HCT116 (cell line): ENCODE measurements at regions not wholly inside any gene's neighbourhood (a gene's known extent, or its start where the extent isn't known, plus 50 kb on each side); places are given as distances from the start of the nearest gene placed in this dataset.

Experiments
- CTCF ChIP-seq, 3 experiments: fragments of 200-600 bp in 1 of 3; sonication (generic) in 1 of 3; IDR thresholded peaks in 2 of 3; conservative IDR thresholded peaks in 1 of 3; 2 replicates each; pipeline ENCODE4 v1.5.1; 2012 to 2017; ENCODE audit warnings: low read depth in 2 of 3, low read length in 2 of 3, antibody characterized with exemption in 1 of 3, borderline replicate concordance in 1 of 3, control low read depth in 1 of 3, mild to moderate bottlenecking in 1 of 3, mixed read lengths in 1 of 3, mixed run types in 1 of 3, moderate library complexity in 1 of 3; ENCODE audit not compliant: insufficient read depth in 1 of 3
- SIN3A ChIP-seq: IDR thresholded peaks from 2 replicates; pipeline ENCODE4 v1.6.1; 2012; ENCODE audit warnings: low read depth
- SP1 ChIP-seq: IDR thresholded peaks from 2 replicates; pipeline ENCODE4 v1.6.1; 2012; ENCODE audit warnings: low read depth
- SRF ChIP-seq: IDR thresholded peaks from 2 replicates; pipeline ENCODE4 v1.6.1; 2012; ENCODE audit warnings: low read depth

- TF ChIP-seq CTCF (IDR thresholded peaks at IDR 0.05 in 2 of 3, conservative IDR thresholded peaks at IDR 0.05 in 1 of 3; ENCODE audit: borderline replicate concordance in 1 of 3, insufficient read depth in 1 of 3, low read depth in 2 of 3, low read length in 2 of 3) (no peak), SRF (no peak), SIN3A (no peak), SP1 (no peak)
Measured at GRCh38 chr18:38688416-38688815, 1122.8 kb upstream of the CELF4 start.
